Upper lobe of left lung (tissue), 4 donors: ENCODE measurements at regions not wholly inside any gene's neighbourhood (a gene's known extent, or its start where the extent isn't known, plus 50 kb on each side); places are given as distances from the start of the nearest gene placed in this dataset.

ENCODE experiments used
- POLR2AphosphoS5 ChIP-seq, 2 donors: sonication (generic); formaldehyde crosslinking; IDR thresholded peaks; one replicate each; pipeline ENCODE4 v1.5.1; 2017; ENCODE audit warnings: antibody characterized with exemption in 2 of 2
- TF ChIP-seq, protein P1 (sequence below), 6 experiments: fragments of 450-650 bp in 4 of 6; fragments of 200-600 bp in 2 of 6; sonication (generic) in 2 of 6; IDR thresholded peaks; one replicate each; pipeline ENCODE4 v1.5.1; 2016 to 2019; ENCODE audit warnings: antibody characterized with exemption in 6 of 6

DNA sequence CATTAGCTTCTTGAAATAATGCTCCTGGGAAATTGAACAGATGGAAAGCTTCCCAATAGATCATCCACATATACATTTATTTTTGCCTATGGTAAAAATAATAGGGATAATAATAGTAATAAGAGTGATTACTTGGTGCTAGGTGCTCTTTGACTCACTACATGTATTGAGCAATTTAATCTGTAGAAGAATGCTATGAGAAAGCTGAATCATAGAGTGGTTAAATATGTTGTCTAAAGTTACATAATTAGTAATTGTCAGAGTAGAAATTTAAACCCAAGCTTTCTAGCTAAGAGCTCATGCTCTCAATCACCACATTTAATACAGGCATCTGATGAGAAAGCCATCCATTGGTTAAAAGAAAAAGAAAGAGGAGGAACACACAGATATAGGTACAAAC, 590.5 kb upstream of the SLC8A1 start:
- TF ChIP-seq, protein P1, sequence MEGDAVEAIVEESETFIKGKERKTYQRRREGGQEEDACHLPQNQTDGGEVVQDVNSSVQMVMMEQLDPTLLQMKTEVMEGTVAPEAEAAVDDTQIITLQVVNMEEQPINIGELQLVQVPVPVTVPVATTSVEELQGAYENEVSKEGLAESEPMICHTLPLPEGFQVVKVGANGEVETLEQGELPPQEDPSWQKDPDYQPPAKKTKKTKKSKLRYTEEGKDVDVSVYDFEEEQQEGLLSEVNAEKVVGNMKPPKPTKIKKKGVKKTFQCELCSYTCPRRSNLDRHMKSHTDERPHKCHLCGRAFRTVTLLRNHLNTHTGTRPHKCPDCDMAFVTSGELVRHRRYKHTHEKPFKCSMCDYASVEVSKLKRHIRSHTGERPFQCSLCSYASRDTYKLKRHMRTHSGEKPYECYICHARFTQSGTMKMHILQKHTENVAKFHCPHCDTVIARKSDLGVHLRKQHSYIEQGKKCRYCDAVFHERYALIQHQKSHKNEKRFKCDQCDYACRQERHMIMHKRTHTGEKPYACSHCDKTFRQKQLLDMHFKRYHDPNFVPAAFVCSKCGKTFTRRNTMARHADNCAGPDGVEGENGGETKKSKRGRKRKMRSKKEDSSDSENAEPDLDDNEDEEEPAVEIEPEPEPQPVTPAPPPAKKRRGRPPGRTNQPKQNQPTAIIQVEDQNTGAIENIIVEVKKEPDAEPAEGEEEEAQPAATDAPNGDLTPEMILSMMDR (IDR thresholded peaks at IDR 0.05): no peak
- TF ChIP-seq POLR2AphosphoS5 (IDR thresholded peaks at IDR 0.05): no peak
